HEK293T (cell line): ENCODE measurements at regions not wholly inside any gene's neighbourhood (a gene's known extent, or its start where the extent isn't known, plus 50 kb on each side); places are given as distances from the start of the nearest gene placed in this dataset.

ENCODE experiments used
- ARNT ChIP-seq: fragments of 450-650 bp; IDR thresholded peaks from 2 replicates; pipeline ENCODE4 v1.6.1; 2017; ENCODE audit warnings: mild to moderate bottlenecking
- ELF4 ChIP-seq: fragments of 450-650 bp; IDR thresholded peaks from 2 replicates; pipeline ENCODE4 v1.6.1; 2017; ENCODE audit warnings: antibody characterized with exemption
- FOXA1 ChIP-seq: fragments of 450-650 bp; IDR thresholded peaks from 2 replicates; pipeline ENCODE4 v1.6.1; 2016; ENCODE audit warnings: mild to moderate bottlenecking
- FOXK2 ChIP-seq: fragments of 450-650 bp; IDR thresholded peaks from 2 replicates; pipeline ENCODE4 v1.6.1; 2016; ENCODE audit warnings: mild to moderate bottlenecking
- HDGF ChIP-seq: fragments of 450-650 bp; IDR thresholded peaks from 2 replicates; pipeline ENCODE4 v1.6.1; 2017; ENCODE audit warnings: antibody characterized with exemption, borderline replicate concordance
- SP1 ChIP-seq: fragments of 450-650 bp; IDR thresholded peaks from 2 replicates; pipeline ENCODE4 v1.6.1; 2017
- TARDBP ChIP-seq: fragments of 450-650 bp; IDR thresholded peaks from 2 replicates; pipeline ENCODE4 v1.6.1; 2016
- TF ChIP-seq, protein P1 (sequence below): fragments of 450-650 bp; IDR thresholded peaks from 2 replicates; pipeline ENCODE4 v1.6.1; 2016

DNA sequence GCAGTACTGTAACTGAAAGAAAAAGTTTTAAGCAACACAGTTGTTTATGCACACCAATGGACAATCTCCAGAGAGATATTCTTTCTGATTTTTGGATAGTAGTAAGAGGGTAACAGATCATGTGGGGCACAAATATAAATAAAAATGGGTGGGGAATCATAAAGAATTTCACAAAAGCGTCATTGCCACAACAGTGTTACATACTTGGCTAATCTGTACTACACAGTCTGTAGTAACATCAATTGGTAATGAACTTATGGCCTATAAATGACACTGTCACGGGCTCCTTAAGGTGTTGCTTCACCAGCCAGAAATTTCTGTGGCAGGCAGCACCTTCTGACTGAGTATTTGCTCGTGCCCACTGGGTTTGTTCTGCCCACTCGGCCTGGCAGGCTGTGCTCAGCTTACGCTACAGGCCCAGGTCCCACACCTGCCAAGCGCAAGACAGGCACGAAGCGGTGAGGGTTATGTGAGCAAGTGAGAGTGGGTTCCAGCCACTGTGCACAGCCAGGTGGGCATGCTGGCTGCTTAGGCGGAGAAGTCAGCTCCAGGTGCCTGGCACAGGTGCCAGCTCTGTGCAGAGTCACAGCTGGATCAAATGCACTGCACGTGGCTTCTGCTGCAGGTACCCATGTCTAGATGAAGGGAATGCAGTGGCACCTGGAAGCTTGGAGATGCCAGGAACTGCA lies 532.5 kb upstream of the SLC39A10 start:
- TF ChIP-seq TARDBP (no peak), HDGF (no peak), ARNT (no peak), SP1 (no peak), FOXA1 (no peak), ELF4 (no peak), FOXK2 (no peak)
- TF ChIP-seq, protein P1, sequence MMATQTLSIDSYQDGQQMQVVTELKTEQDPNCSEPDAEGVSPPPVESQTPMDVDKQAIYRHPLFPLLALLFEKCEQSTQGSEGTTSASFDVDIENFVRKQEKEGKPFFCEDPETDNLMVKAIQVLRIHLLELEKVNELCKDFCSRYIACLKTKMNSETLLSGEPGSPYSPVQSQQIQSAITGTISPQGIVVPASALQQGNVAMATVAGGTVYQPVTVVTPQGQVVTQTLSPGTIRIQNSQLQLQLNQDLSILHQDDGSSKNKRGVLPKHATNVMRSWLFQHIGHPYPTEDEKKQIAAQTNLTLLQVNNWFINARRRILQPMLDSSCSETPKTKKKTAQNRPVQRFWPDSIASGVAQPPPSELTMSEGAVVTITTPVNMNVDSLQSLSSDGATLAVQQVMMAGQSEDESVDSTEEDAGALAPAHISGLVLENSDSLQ = no peak
